SU-DHL-6 (cell line): ENCODE measurements at regions not wholly inside any gene's neighbourhood (a gene's known extent, or its start where the extent isn't known, plus 50 kb on each side); places are given as distances from the start of the nearest gene placed in this dataset.

ENCODE experiments used
- H2AFZ ChIP-seq: fragments of 200-600 bp; sonication (generic); 2 replicates; pipeline ENCODE4 v1.6.1; 2014; ENCODE audit warnings: low read depth, mild to moderate bottlenecking, moderate library complexity, mixed read lengths, antibody characterized with exemption, low read length; ENCODE audit not compliant: severe bottlenecking
- H3F3A ChIP-seq: fragments of 200-600 bp; shearing (Covaris generic); 2 replicates; pipeline ENCODE4 v1.6.0; 2016; ENCODE audit warnings: antibody characterized with exemption, mild to moderate bottlenecking; ENCODE audit not compliant: insufficient read depth
- H3K27ac ChIP-seq: fragments of 200-600 bp; sonication (generic); 2 replicates; pipeline ENCODE4 v1.5.1; 2016; ENCODE audit warnings: low read depth, mild to moderate bottlenecking, low read length, moderate library complexity, mixed read lengths
- H3K27me3 ChIP-seq: fragments of 200-600 bp; sonication (generic), shearing (Covaris generic); 2 replicates; pipeline ENCODE4 v1.6.0; 2014; ENCODE audit warnings: mild to moderate bottlenecking, low read length
- H3K36me3 ChIP-seq: fragments of 200-600 bp; sonication (generic); 2 replicates; pipeline ENCODE4 v1.6.1; 2014; ENCODE audit warnings: mild to moderate bottlenecking, low read length, mixed read lengths
- H3K4me2 ChIP-seq: fragments of 300-600, 200-600 bp; shearing (Covaris generic), sonication (generic); 2 replicates; pipeline ENCODE4 v1.6.0; 2014; ENCODE audit warnings: low read length, low read depth, mild to moderate bottlenecking; ENCODE audit not compliant: poor library complexity, severe bottlenecking
- H3K4me3 ChIP-seq: fragments of 200-600 bp; sonication (generic); 2 replicates; pipeline ENCODE4 v1.5.1; 2014; ENCODE audit warnings: antibody characterized with exemption, low read length, mild to moderate bottlenecking, mixed read lengths; ENCODE audit not compliant: insufficient read depth, poor library complexity, severe bottlenecking
- H3K79me2 ChIP-seq: fragments of 200-600 bp; sonication (generic); 2 replicates; pipeline ENCODE4 v1.6.1; 2014; ENCODE audit warnings: mild to moderate bottlenecking, low read length, moderate library complexity; ENCODE audit not compliant: insufficient read depth
- H3K9ac ChIP-seq: fragments of 200-600 bp; sonication (generic); 2 replicates; pipeline ENCODE4 v1.7.0; 2014; ENCODE audit warnings: mild to moderate bottlenecking, low read length
- H3K9me2 ChIP-seq: fragments of 200-600 bp; sonication (generic); replicated peaks from 2 replicates; pipeline ENCODE4 v1.6.1; 2014; ENCODE audit warnings: low read length; ENCODE audit not compliant: insufficient read depth
- H3K9me3 ChIP-seq: fragments of 200-600 bp; sonication (generic); 2 replicates; pipeline ENCODE4 v1.6.1; 2014; ENCODE audit warnings: low read length, mixed read lengths; ENCODE audit not compliant: insufficient read depth
- H4K20me1 ChIP-seq: fragments of 200-600 bp; sonication (generic); 2 replicates; pipeline ENCODE4 v1.6.1; 2014; ENCODE audit warnings: low read depth, mild to moderate bottlenecking, antibody characterized with exemption, low read length, moderate library complexity, mixed read lengths
- CTCF ChIP-seq: fragments of 200-600 bp; sonication (generic); IDR thresholded peaks from one replicate; pipeline ENCODE4 v1.5.1; 2017; ENCODE audit warnings: antibody characterized with exemption, mild to moderate bottlenecking, low read length, moderate library complexity; ENCODE audit not compliant: insufficient read depth, poor library complexity, severe bottlenecking
- EZH2phosphoT487 ChIP-seq: fragments of 200-600 bp; sonication (generic), shearing (Covaris generic); conservative IDR thresholded peaks from 2 replicates; pipeline ENCODE4 v1.6.1; 2018; ENCODE audit warnings: mild to moderate bottlenecking, antibody characterized with exemption, low read length, moderate library complexity, mixed read lengths

DNA sequence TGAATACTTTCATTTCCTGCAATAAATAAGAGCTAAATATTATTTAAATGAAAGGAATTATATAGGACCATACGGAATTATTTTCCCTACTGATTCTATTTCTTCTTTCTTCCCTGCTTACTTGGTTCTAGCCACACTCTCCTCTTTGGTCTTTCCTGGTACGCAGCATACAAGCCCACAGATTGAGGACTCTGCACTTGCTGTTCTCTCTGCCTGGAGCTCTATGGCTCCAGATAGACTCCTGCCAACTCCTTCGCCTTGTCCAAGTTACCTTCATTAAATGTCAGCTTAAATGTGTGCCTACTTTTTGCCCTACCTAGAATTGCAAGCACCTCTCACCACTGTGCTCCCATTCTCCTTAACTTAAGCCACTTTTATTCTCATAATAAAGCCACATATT, 203.4 kb downstream of the MDFIC start:
- Histone ChIP-seq H3K36me3 (no peaks in the 10 kb centered on the region), H3K27me3 (no peaks in the 10 kb centered on the region), H3K27ac (no peak overlapping the region)

GRCh38 chr7:115124409-115124939, 202.6 kb downstream of the MDFIC start:
- Histone ChIP-seq H3K9ac (no peak overlapping the region), H4K20me1 (no peaks in the 10 kb centered on the region), H3K9me3 (no peaks in the 10 kb centered on the region), H3K36me3 (no peaks in the 10 kb centered on the region), H3K9me2 (no peaks in the 10 kb centered on the region), H3F3A (no peaks in the 10 kb centered on the region), H3K27me3 (no peaks in the 10 kb centered on the region), H2AFZ (no peak overlapping the region), H3K79me2 (no peaks in the 10 kb centered on the region), H3K4me3 (no peak overlapping the region), H3K4me2 (no peak overlapping the region), H3K27ac (no peak overlapping the region)
- no peak for TF ChIP-seq CTCF
- TF ChIP-seq EZH2phosphoT487: no peak

More for the DNA sequence above, 203.4 kb downstream of the MDFIC start:
- no peak overlapping the region for H2AFZ ChIP-seq
- no peak overlapping the region for H3K4me2 ChIP-seq
- no peak overlapping the region for H3K4me3 ChIP-seq
- TF ChIP-seq EZH2phosphoT487 (no peak), CTCF (no peak)
- no peaks in the 10 kb centered on the region for H3K9me3 ChIP-seq
- H3K9me2 ChIP-seq: no peaks in the 10 kb centered on the region
- no peak overlapping the region for H3K9ac ChIP-seq
- no peaks in the 10 kb centered on the region for H3F3A ChIP-seq
- no peaks in the 10 kb centered on the region for H3K79me2 ChIP-seq
- no peaks in the 10 kb centered on the region for H4K20me1 ChIP-seq

- TF ChIP-seq CTCF: no peak
- no peak for TF ChIP-seq EZH2phosphoT487
- Histone ChIP-seq H3K4me2 (no peak overlapping the region), H3K27me3 (no peaks in the 10 kb centered on the region), H3K9ac (no peak overlapping the region), H3K9me3 (no peaks in the 10 kb centered on the region), H3K9me2 (no peaks in the 10 kb centered on the region), H4K20me1 (no peaks in the 10 kb centered on the region), H3K36me3 (no peaks in the 10 kb centered on the region), H3K27ac (no peak overlapping the region), H3K4me3 (no peak overlapping the region), H2AFZ (no peak overlapping the region), H3K79me2 (no peaks in the 10 kb centered on the region), H3F3A (no peaks in the 10 kb centered on the region)
Observed at GRCh38 chr7:115123441-115123840, 201.5 kb downstream of the MDFIC start.

GRCh38 chr7:115122388-115122787, 200.5 kb downstream of the MDFIC start:
- Histone ChIP-seq H3K9ac (no peak overlapping the region), H3K4me2 (no peak overlapping the region), H3K79me2 (no peaks in the 10 kb centered on the region), H3F3A (no peaks in the 10 kb centered on the region), H3K36me3 (no peaks in the 10 kb centered on the region), H4K20me1 (no peaks in the 10 kb centered on the region), H3K9me2 (no peaks in the 10 kb centered on the region), H3K4me3 (no peak overlapping the region), H3K27ac (no peak overlapping the region), H3K27me3 (no peaks in the 10 kb centered on the region), H2AFZ (no peak overlapping the region), H3K9me3 (no peaks in the 10 kb centered on the region)
- TF ChIP-seq CTCF (no peak), EZH2phosphoT487 (no peak)
